BE2C (cell line): ENCODE measurements at regions not wholly inside any gene's neighbourhood (a gene's known extent, or its start where the extent isn't known, plus 50 kb on each side); places are given as distances from the start of the nearest gene placed in this dataset.

Source experiments
- DNase-seq: peaks from one replicate; pipeline ENCODE4 v3.0.0-alpha.2; 2020
- H3K27me3 ChIP-seq: fragments of 250-450 bp; sonication (Bioruptor Pico); 2 replicates; pipeline ENCODE4 v1.5.1; 2020; ENCODE audit warnings: mild to moderate bottlenecking
- H3K36me3 ChIP-seq: fragments of 250-450 bp; sonication (Bioruptor Pico); 2 replicates; pipeline ENCODE4 v1.5.1; 2020; ENCODE audit warnings: mild to moderate bottlenecking
- H3K4me1 ChIP-seq: fragments of 250-450 bp; sonication (Bioruptor Pico); 2 replicates; pipeline ENCODE4 v1.5.1; 2020
- H3K4me3 ChIP-seq: 2 replicates; pipeline ENCODE4 v1.5.1; 2011; ENCODE audit warnings: low read depth, low read length
- H3K9me3 ChIP-seq: fragments of 250-450 bp; sonication (Bioruptor Pico); 2 replicates; pipeline ENCODE4 v1.5.1; 2020
- CTCF ChIP-seq: IDR thresholded peaks from 2 replicates; pipeline ENCODE4 v1.5.1; 2012; ENCODE audit warnings: mild to moderate bottlenecking, low read depth, low read length

GRCh38 chr20:39538317-39538716 is 576.2 kb downstream of the DHX35 start:
- Histone ChIP-seq H3K9me3 (no peaks in the 10 kb centered on the region), H3K4me3 (no peak overlapping the region), H3K27me3 (no peaks in the 10 kb centered on the region), H3K36me3 (no peaks in the 10 kb centered on the region), H3K4me1 (no peaks in the 10 kb centered on the region)
- no peak for DNase-seq
- TF ChIP-seq CTCF, result no peak

- DNase-seq, result no peak
- no peaks in the 10 kb centered on the region for H3K4me1 ChIP-seq
- H3K4me3 ChIP-seq, result no peak overlapping the region
- no peaks in the 10 kb centered on the region for H3K27me3 ChIP-seq
- no peaks in the 10 kb centered on the region for H3K9me3 ChIP-seq
- H3K36me3 ChIP-seq, result no peaks in the 10 kb centered on the region
- no peak for TF ChIP-seq CTCF
Observed at GRCh38 chr20:39535301-39535700, 573.2 kb downstream of the DHX35 start.

- no peak for TF ChIP-seq CTCF
- no peak overlapping the region for H3K4me3 ChIP-seq
- DNase-seq, result no peak
- H3K4me1 ChIP-seq, result no peaks in the 10 kb centered on the region
- H3K36me3 ChIP-seq, result no peaks in the 10 kb centered on the region
- no peaks in the 10 kb centered on the region for H3K9me3 ChIP-seq
- H3K27me3 ChIP-seq, result no peaks in the 10 kb centered on the region
Observed at GRCh38 chr20:39534846-39535245, 572.7 kb downstream of the DHX35 start.

- no peak for DNase-seq
- Histone ChIP-seq H3K4me3 (no peak overlapping the region), H3K36me3 (no peaks in the 10 kb centered on the region), H3K9me3 (no peaks in the 10 kb centered on the region), H3K27me3 (no peaks in the 10 kb centered on the region), H3K4me1 (no peaks in the 10 kb centered on the region)
- TF ChIP-seq CTCF, result no peak
Observed at GRCh38 chr20:39533858-39534257, 571.7 kb downstream of the DHX35 start.

GRCh38 chr20:39532205-39532604 is 570.1 kb downstream of the DHX35 start:
- Histone ChIP-seq H3K27me3 (no peaks in the 10 kb centered on the region), H3K36me3 (no peaks in the 10 kb centered on the region), H3K4me3 (no peak overlapping the region), H3K9me3 (no peaks in the 10 kb centered on the region), H3K4me1 (no peaks in the 10 kb centered on the region)
- DNase-seq, result no peak
- TF ChIP-seq CTCF, result no peak

GRCh38 chr20:39528436-39528835 is 566.3 kb downstream of the DHX35 start:
- Histone ChIP-seq H3K4me1 (no peaks in the 10 kb centered on the region; the same call in 1 of the 2 replicates), H3K36me3 (no peaks in the 10 kb centered on the region), H3K27me3 (no peaks in the 10 kb centered on the region), H3K4me3 (no peak overlapping the region), H3K9me3 (no peaks in the 10 kb centered on the region)
- no peak for DNase-seq
- no peak for TF ChIP-seq CTCF
